ENCODE measurements at regions not wholly inside any gene's neighbourhood (a gene's known extent, or its start where the extent isn't known, plus 50 kb on each side); places are given as distances from the start of the nearest gene placed in this dataset.
"Not testable (repeated sequence)": the region's sequence is repeated elsewhere in the genome, so short reads cannot be mapped to it uniquely, and the experiment has no call there.

GRCh38 chr6:144497650-144498049 lies 212.5 kb downstream of the UTRN start (continued):
- no peak for TF ChIP-seq REST (IDR thresholded peaks at IDR 0.05; ENCODE audit: unreplicated experiment)
- TF ChIP-seq ZNF331 (CRISPR knock-in tag; IDR thresholded peaks at IDR 0.05; ENCODE audit: low read depth): no peak
- no peak for TF ChIP-seq POLR2AphosphoS5 (IDR thresholded peaks at IDR 0.05; ENCODE audit: low read depth)

DNA sequence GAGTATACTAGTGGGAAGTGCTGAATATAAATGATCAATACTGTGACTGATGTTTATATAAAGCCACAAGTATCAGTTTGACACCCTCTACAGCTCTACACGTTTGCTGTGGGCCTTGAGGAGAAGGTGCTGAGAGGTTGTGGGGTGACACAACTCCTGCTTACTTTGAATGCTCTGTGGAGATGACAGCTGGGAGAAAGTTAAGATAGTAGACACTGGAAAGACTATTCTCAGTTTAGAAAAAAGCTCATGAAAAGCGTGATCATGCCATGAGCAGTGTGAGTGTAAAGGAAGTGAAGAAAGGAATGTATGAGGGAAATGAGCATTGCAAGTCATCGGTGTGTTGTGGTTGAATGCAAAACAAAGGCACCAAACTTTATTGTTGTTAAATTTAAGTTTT lies 215.8 kb downstream of the UTRN start:
- Histone ChIP-seq H3K4me3 (no peak overlapping the region), H2AFZ (no peak overlapping the region), H4K20me1 (replicated peaks; ENCODE audit: insufficient read depth) (no peaks in the 10 kb centered on the region), H3K4me2 (no peak overlapping the region), H3K9me2 (ENCODE audit: insufficient read depth) (no peaks in the 10 kb centered on the region), H3F3A (replicated peaks; ENCODE audit: low read depth) (no peaks in the 10 kb centered on the region), H3K27ac (ENCODE audit: low read depth) (no peak overlapping the region), H3K36me3 (ENCODE audit: insufficient read depth) (0 out of 2 replicates have a peak, but pooled peaks cover 11% of the 10 kb centered on the region), H3K4me1 (ENCODE audit: insufficient read depth) (no peaks in the 10 kb centered on the region), H3K27me3 (ENCODE audit: insufficient read depth) (no peaks in the 10 kb centered on the region), H3K79me2 (replicated peaks; ENCODE audit: insufficient read depth) (peaks cover 15% of the 10 kb centered on the region; the same call in 1 of the 2 replicates)
- ATAC-seq (no peak), DNase-seq (ENCODE audit: low spot score) (no peak)
- no peak overlapping the region for H3K4me3 Mint-ChIP-seq
- no peak overlapping the region; the same call in 1 of the 2 replicates for H3K27ac Mint-ChIP-seq
- peaks cover 29% of the 10 kb centered on the region for H3K9me3 Mint-ChIP-seq
- peaks cover 47% of the 10 kb centered on the region for H3K36me3 Mint-ChIP-seq (ENCODE audit: low read depth)
- H3K4me1 Mint-ChIP-seq: no peaks in the 10 kb centered on the region
- no peaks in the 10 kb centered on the region for H3K27me3 Mint-ChIP-seq (ENCODE audit: insufficient read depth, low read depth, poor library complexity)
- no peak for TF ChIP-seq ZNF331 (CRISPR knock-in tag; IDR thresholded peaks at IDR 0.05; ENCODE audit: low read depth)
- TF ChIP-seq REST (IDR thresholded peaks at IDR 0.05; ENCODE audit: unreplicated experiment): no peak
- no peak for TF ChIP-seq EZH2 (IDR thresholded peaks at IDR 0.05; ENCODE audit: low read depth, unreplicated experiment)
- TF ChIP-seq, protein P1, sequence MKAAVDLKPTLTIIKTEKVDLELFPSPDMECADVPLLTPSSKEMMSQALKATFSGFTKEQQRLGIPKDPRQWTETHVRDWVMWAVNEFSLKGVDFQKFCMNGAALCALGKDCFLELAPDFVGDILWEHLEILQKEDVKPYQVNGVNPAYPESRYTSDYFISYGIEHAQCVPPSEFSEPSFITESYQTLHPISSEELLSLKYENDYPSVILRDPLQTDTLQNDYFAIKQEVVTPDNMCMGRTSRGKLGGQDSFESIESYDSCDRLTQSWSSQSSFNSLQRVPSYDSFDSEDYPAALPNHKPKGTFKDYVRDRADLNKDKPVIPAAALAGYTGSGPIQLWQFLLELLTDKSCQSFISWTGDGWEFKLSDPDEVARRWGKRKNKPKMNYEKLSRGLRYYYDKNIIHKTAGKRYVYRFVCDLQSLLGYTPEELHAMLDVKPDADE (IDR thresholded peaks at IDR 0.05): no peak
- TF ChIP-seq STAT1 (IDR thresholded peaks at IDR 0.05; ENCODE audit: unreplicated experiment): no peak
- TF ChIP-seq CREB1 (CRISPR knock-in tag; IDR thresholded peaks at IDR 0.05; ENCODE audit: low read depth): no peak
- TF ChIP-seq JUNB (IDR thresholded peaks at IDR 0.05; ENCODE audit: unreplicated experiment): no peak
- TF ChIP-seq ZNF114 (CRISPR knock-in tag; IDR thresholded peaks at IDR 0.05): no peak
- no peak for TF ChIP-seq NANOG (IDR thresholded peaks at IDR 0.05; ENCODE audit: borderline replicate concordance)
- TF ChIP-seq POLR2AphosphoS5 (IDR thresholded peaks at IDR 0.05; ENCODE audit: low read depth): no peak

DNA sequence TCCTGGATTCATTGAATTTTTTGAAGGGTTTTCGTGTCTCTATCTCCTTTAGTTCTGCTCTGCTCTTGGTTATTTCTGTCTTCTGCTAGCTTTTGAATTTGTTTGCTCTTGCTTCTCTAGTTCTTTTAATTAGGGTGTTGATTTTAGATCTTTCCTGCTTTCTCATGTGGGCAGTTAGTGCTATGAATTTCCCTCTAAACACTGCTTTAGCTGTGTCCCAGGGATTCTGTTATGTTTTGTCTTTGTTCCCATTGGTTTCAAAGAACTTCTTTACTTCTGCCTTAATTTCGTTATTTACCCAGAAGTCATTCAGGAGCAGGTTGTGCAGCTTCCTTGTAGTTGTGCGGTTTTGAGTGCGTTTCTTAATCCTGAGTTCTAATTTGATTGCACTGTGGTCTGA lies 220.1 kb downstream of the UTRN start:
- not testable (repeated sequence) for H3K9me2 ChIP-seq (ENCODE audit: insufficient read depth); H3K27me3 Mint-ChIP-seq (ENCODE audit: insufficient read depth, low read depth, poor library complexity); H3K4me2 ChIP-seq; H3F3A ChIP-seq (replicated peaks; ENCODE audit: low read depth); H3K4me1 Mint-ChIP-seq; H3K4me3 Mint-ChIP-seq; H2AFZ ChIP-seq; H3K27ac ChIP-seq (ENCODE audit: low read depth); H3K4me1 ChIP-seq (ENCODE audit: insufficient read depth); H3K4me3 ChIP-seq; H4K20me1 ChIP-seq (replicated peaks; ENCODE audit: insufficient read depth); H3K27ac Mint-ChIP-seq; H3K27me3 ChIP-seq (ENCODE audit: insufficient read depth); DNase-seq (ENCODE audit: low spot score); ATAC-seq
- peaks cover 15% of the 10 kb centered on the region; the same call in 1 of the 2 replicates for H3K79me2 ChIP-seq (replicated peaks; ENCODE audit: insufficient read depth)
- H3K36me3 ChIP-seq (ENCODE audit: insufficient read depth): peaks cover 16% of the 10 kb centered on the region; the same call in 1 of the 2 replicates
- peaks cover 36% of the 10 kb centered on the region for H3K9me3 Mint-ChIP-seq
- H3K36me3 Mint-ChIP-seq (ENCODE audit: low read depth): peaks cover 70% of the 10 kb centered on the region

DNA sequence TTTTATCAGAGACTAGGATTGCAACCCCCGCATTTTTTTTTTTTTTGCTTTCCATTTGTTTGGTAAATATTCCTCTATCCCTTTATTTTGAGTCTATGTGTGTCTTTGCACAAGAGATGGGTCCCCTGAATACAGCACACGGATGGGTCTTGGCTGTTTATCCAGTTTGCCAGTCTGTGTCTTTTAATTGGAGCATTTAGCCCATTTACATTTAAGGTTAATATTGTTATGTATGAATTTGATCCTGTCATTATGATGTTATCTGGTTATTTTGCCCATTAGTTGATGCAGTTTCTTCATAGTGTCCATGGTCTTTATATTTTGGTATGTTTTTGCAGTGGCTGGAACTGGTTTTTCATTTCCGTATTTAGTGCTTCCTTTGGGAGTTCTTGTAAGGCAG lies 220.9 kb downstream of the UTRN start:
- H3K79me2 ChIP-seq (replicated peaks; ENCODE audit: insufficient read depth): peaks cover 15% of the 10 kb centered on the region; the same call in 1 of the 2 replicates
- H3K4me3 ChIP-seq; H4K20me1 ChIP-seq (replicated peaks; ENCODE audit: insufficient read depth); H3K4me2 ChIP-seq; ATAC-seq; H3F3A ChIP-seq (replicated peaks; ENCODE audit: low read depth); H3K27ac Mint-ChIP-seq; H2AFZ ChIP-seq; H3K9me2 ChIP-seq (ENCODE audit: insufficient read depth); H3K4me3 Mint-ChIP-seq; DNase-seq (ENCODE audit: low spot score); H3K4me1 ChIP-seq (ENCODE audit: insufficient read depth); H3K27me3 ChIP-seq (ENCODE audit: insufficient read depth); H3K27me3 Mint-ChIP-seq (ENCODE audit: insufficient read depth, low read depth, poor library complexity); H3K27ac ChIP-seq (ENCODE audit: low read depth); H3K4me1 Mint-ChIP-seq: not testable (repeated sequence)
- peaks cover 16% of the 10 kb centered on the region; the same call in 1 of the 2 replicates for H3K36me3 ChIP-seq (ENCODE audit: insufficient read depth)
- Mint-ChIP-seq H3K36me3 (ENCODE audit: low read depth) (peaks cover 66% of the 10 kb centered on the region), H3K9me3 (peaks cover 36% of the 10 kb centered on the region)

Data from GM23338 (cell line).